ENCODE measurements at regions not wholly inside any gene's neighbourhood (a gene's known extent, or its start where the extent isn't known, plus 50 kb on each side); places are given as distances from the start of the nearest gene placed in this dataset.

DNA sequence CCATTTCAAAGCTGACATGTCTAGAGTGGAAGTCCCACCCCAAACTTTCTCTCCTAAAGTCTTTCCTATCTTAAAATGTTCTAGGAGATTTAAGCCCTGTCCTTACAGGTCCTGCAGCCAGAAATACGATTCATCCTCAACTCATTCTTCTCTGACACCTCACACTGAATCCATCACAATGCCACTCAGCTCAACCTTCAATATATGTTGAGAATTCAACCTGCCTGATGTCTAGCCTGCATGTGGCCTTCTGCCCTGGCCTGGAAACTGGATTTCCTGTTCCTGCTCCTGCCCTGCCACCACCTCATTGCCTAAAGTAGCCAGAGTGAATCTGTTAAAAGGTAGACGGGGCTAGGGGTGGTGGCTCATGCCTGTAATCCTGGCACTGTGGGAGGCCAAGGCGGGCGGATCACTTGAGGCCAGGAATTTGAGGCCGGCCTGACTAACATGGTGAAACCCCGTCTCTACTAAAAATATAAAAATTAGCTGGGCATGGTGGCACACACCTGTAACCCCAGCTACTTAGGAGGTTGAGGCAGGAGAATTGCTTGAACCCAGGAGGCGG, 345.9 kb downstream of the CDH26 start:
- Mint-ChIP-seq H3K36me3 (ENCODE audit: insufficient read depth) (no peaks in the 10 kb centered on the region), H3K9me3 (no peaks in the 10 kb centered on the region), H3K27me3 (no peaks in the 10 kb centered on the region)

DNA sequence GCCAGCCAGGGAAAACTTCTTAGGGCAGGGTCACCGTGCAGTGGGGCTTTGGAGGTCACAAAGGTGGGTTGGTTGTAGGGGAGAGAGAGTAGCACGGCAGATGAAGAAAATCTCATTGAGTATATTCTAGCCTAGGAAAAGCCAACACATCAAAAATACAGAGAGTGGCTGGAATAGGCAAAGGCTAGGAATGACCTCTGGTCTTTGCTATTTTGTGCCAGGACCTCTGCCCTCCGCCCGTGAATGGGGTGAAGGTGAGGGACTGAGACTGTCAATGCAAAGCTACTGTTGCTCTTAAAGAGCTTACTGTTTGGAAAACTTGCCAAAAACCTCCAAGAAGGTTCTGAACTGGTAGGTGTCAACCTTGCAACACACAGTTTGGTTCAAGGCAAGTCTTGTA, 346.7 kb downstream of the CDH26 start:
- DNase-seq (ENCODE audit: low spot score in 2 of 2) (no peak), ATAC-seq (replicated peaks; ENCODE audit: extremely low read depth, poor library complexity, severe bottlenecking) (no peak)
- no peaks in the 10 kb centered on the region for H3K36me3 Mint-ChIP-seq (ENCODE audit: insufficient read depth)
- H3K9me3 Mint-ChIP-seq = no peaks in the 10 kb centered on the region
- H3K27ac Mint-ChIP-seq (ENCODE audit: low read depth) = no peak overlapping the region
- H3K27me3 Mint-ChIP-seq = no peaks in the 10 kb centered on the region
- H3K4me3 Mint-ChIP-seq = no peak overlapping the region
- no peaks in the 10 kb centered on the region for H3K4me1 Mint-ChIP-seq

More for the DNA sequence above, 345.9 kb downstream of the CDH26 start:
- no peak overlapping the region for H3K27ac Mint-ChIP-seq (ENCODE audit: low read depth)
- no peak overlapping the region for H3K4me3 Mint-ChIP-seq
- DNase-seq (ENCODE audit: low spot score in 2 of 2) (no peak), ATAC-seq (replicated peaks; ENCODE audit: extremely low read depth, poor library complexity, severe bottlenecking) (no peak)
- no peaks in the 10 kb centered on the region for H3K4me1 Mint-ChIP-seq

DNA sequence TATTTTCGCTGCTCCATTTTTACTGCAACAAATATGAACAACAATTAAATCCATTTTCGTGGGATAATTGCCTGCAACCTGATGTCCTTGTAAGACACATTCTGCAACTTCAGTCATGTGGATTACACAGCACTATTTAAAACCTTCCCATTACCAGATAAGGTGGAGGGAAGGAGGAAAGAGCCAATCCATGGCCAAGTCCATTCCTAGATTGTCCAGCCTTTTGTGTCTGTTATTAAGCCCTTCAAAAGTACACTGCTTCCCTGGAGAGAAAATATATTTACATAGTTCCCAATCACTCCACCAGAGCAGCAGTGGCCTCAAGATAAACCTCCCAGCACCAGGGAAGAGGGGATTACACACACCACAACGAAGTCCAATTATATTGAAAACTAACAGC, 347.9 kb downstream of the CDH26 start:
- no peak for DNase-seq (ENCODE audit: low spot score in 2 of 2)
- no peak overlapping the region for H3K4me3 Mint-ChIP-seq
- no peak overlapping the region for H3K27ac Mint-ChIP-seq (ENCODE audit: low read depth)
- no peaks in the 10 kb centered on the region for H3K4me1 Mint-ChIP-seq
- ATAC-seq (replicated peaks; ENCODE audit: extremely low read depth, poor library complexity, severe bottlenecking) = no peak
- no peaks in the 10 kb centered on the region for H3K27me3 Mint-ChIP-seq
- no peaks in the 10 kb centered on the region for H3K9me3 Mint-ChIP-seq
- no peaks in the 10 kb centered on the region for H3K36me3 Mint-ChIP-seq (ENCODE audit: insufficient read depth)

DNA sequence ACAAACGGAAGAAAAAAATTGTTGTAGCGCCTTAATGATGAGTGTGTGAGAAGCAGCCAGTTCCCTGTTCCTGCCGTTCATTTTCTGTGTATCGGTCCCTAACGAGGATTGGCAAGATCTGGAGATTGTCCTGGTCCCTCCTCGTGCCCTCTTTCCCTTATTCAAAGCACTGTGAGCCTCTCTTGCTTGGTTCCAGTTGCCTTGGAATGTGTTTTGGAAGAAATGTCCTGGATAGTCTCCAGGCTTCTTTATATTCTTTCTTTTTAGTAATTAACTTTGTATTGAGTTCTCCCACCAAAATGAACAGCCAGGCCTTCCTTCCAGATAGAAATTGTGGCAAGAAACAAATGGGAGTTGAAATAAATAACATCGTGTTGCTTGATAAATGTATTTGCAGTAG, 348.3 kb downstream of the CDH26 start:
- H3K9me3 Mint-ChIP-seq = no peaks in the 10 kb centered on the region
- no peaks in the 10 kb centered on the region for H3K27me3 Mint-ChIP-seq
- H3K4me1 Mint-ChIP-seq = no peaks in the 10 kb centered on the region
- H3K4me3 Mint-ChIP-seq = no peak overlapping the region
- DNase-seq (ENCODE audit: low spot score in 2 of 2) (no peak), ATAC-seq (replicated peaks; ENCODE audit: extremely low read depth, poor library complexity, severe bottlenecking) (no peak)
- H3K27ac Mint-ChIP-seq (ENCODE audit: low read depth) = no peak overlapping the region
- H3K36me3 Mint-ChIP-seq (ENCODE audit: insufficient read depth) = no peaks in the 10 kb centered on the region

DNA sequence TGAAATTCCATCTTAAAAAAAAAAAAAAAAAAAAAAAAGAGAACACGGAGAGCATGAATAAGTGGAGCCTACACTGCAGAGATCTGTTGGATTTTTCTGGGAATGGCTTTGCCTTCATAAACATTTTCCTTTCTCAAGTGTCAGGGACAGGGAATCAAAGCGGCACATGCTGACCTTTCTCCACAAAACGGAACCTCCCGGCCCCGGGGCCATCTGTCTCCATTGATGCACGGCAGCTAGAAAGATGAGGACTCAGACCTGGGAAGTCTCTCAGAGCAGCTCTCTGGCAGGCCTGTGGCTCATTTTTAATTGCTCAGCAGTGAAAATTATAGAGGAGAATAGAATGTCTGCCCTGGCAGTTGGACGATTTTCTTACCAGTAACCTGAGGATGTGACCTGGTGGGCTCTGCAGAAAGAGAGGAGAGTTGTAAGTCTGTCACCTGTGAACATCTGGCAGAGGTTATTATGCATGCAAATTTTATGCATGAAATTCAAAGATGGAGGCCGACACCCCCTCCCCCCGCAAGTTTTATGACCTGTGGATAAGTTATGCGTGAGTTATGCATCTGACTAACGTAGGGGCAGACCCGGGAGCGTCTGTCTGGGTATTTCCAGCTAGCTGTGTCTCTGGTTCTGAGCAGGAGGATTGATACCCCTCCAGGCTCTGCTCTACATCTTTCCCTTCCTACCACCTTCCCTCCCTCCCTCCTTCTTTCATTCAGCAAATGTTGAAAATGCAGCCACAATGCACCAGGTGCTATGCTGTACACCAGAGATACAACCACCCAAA, 352.5 kb downstream of the CDH26 start:
- H3K36me3 Mint-ChIP-seq (ENCODE audit: insufficient read depth) = no peaks in the 10 kb centered on the region
- DNase-seq (ENCODE audit: low spot score in 2 of 2) (no peak), ATAC-seq (replicated peaks; ENCODE audit: extremely low read depth, poor library complexity, severe bottlenecking) (no peak)
- no peaks in the 10 kb centered on the region for H3K4me1 Mint-ChIP-seq
- H3K9me3 Mint-ChIP-seq = no peaks in the 10 kb centered on the region
- H3K27ac Mint-ChIP-seq (ENCODE audit: low read depth) = no peak overlapping the region
- H3K4me3 Mint-ChIP-seq = no peak overlapping the region
- no peaks in the 10 kb centered on the region for H3K27me3 Mint-ChIP-seq

DNA sequence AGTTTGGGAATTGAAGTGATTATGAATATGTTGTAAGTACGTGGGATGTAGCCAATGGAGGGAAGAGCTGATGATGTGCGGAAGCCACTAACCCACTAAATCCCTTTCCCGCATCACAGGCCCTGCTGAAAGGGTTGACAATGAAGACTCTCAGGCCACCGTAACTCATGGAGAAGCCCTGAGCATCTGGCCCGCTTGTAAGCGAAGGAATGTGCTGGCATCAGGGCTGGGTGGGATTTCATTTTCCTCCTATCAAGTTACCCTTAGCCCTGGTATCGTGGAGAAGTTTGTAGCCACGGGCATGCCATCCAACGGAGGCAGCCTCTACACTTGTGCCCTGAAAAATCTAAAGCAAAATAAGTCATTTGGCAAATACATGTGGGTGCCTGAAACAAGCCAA, 355.0 kb downstream of the CDH26 start:
- Mint-ChIP-seq H3K36me3 (ENCODE audit: insufficient read depth) (no peaks in the 10 kb centered on the region), H3K27ac (ENCODE audit: low read depth) (no peak overlapping the region), H3K27me3 (no peaks in the 10 kb centered on the region), H3K4me3 (no peak overlapping the region), H3K9me3 (no peaks in the 10 kb centered on the region), H3K4me1 (no peaks in the 10 kb centered on the region)
- no peak for DNase-seq (ENCODE audit: low spot score in 2 of 2)
- no peak for ATAC-seq (replicated peaks; ENCODE audit: extremely low read depth, poor library complexity, severe bottlenecking)

DNA sequence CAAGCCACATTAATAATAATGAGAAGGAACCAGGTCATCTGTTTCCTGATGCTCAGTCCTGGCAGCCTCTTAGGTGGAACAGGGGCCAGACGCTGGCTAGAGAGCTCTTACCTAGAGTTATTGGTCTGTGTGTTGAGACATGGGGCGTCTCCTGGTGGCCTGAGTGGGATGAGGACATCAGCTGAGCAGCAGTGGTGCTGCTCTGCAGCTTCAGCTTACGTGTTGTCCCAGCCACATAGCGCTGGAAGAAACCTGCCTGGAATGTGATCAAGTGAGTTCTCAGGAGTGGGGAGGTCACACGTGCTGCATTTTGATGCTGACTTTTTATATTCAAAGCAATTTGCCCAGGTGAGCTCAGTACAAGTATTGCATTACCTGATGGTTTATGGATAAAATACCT, 355.4 kb downstream of the CDH26 start:
- Mint-ChIP-seq H3K9me3 (no peaks in the 10 kb centered on the region), H3K4me1 (no peaks in the 10 kb centered on the region), H3K36me3 (ENCODE audit: insufficient read depth) (no peaks in the 10 kb centered on the region), H3K27me3 (no peaks in the 10 kb centered on the region), H3K4me3 (no peak overlapping the region), H3K27ac (ENCODE audit: low read depth) (no peak overlapping the region)
- no peak for DNase-seq (ENCODE audit: low spot score in 2 of 2)
- no peak for ATAC-seq (replicated peaks; ENCODE audit: extremely low read depth, poor library complexity, severe bottlenecking)

DNA sequence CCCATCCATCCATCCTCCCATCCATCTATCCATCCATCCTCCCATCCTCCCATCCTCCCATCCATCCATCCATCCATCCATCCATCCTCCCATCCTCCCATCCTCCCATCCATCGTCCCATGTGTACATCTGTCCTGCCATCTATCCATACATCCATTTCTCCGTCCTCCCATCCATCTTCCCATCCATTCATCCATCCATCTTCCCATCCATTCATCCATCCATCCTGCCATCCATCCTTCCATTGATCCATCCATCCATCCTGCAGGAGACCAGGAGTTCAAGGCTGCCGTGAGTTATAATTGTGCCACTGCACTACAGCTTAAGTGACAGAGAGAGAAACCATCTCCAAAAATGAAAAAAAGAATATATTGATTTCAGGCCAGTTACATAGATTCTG, 356.5 kb downstream of the CDH26 start:
- no peaks in the 10 kb centered on the region for H3K36me3 Mint-ChIP-seq (ENCODE audit: insufficient read depth)
- ATAC-seq (replicated peaks; ENCODE audit: extremely low read depth, poor library complexity, severe bottlenecking) (no peak), DNase-seq (ENCODE audit: low spot score in 2 of 2) (no peak)
- H3K9me3 Mint-ChIP-seq = no peaks in the 10 kb centered on the region
- no peaks in the 10 kb centered on the region for H3K27me3 Mint-ChIP-seq
- no peaks in the 10 kb centered on the region for H3K4me1 Mint-ChIP-seq
- no peak overlapping the region for H3K4me3 Mint-ChIP-seq
- no peak overlapping the region for H3K27ac Mint-ChIP-seq (ENCODE audit: low read depth)

DNA sequence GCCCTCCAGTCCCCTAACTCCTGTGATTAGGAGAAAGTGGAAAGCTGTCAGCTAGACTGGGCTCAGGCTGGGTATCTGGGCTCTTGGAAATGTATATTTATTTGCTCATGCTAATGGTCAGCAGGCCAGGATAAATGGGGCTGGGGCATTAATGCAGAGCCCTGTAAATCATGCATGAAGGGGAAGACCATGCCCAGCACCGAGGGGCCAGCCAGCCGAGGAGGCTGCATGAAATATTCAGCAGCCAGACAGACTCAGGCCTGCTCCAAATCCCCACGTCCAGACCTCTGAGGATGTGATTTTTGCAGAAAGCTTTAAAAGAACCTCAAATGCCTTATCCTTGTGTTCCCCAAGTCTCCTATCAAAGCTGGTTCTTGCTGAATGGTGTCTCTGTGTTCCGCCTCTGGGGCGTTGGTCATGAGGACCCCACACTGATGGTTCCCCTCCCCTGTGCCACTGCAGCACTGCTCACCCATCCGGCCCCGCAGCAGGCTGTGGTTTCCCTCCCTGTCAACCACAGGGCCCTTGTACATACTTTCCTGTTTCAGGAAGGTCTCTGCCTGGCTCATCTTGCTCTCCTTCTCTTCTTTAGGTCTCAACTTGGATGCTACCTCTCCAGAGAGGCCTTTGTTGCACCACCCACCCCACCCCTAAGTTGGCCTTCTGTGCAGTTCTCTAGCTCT, 358.4 kb downstream of the CDH26 start:
- Mint-ChIP-seq H3K27me3 (no peaks in the 10 kb centered on the region), H3K4me3 (no peak overlapping the region), H3K36me3 (ENCODE audit: insufficient read depth) (no peaks in the 10 kb centered on the region), H3K9me3 (no peaks in the 10 kb centered on the region), H3K27ac (ENCODE audit: low read depth) (no peak overlapping the region), H3K4me1 (no peaks in the 10 kb centered on the region)
- ATAC-seq (replicated peaks; ENCODE audit: extremely low read depth, poor library complexity, severe bottlenecking) (no peak), DNase-seq (ENCODE audit: low spot score in 2 of 2) (no peak)

DNA sequence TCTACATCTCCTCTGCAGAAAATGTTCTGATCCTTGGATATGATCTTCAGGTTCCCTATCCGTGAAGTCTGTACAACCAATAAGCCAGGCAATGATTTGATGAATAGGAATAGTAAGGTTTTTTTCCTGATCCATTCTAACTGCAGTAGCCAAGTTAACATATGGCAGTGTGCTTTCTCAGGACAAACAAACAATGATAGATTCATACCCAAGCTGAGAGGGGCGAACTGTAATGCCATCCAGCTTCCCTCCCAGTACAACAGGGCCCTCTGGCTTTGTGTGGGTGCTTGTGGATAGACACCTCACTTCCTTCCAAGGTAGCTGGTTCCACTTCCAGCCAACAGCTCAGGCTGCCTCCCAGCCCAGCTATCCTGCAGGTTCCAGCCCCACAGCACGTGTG, 359.2 kb downstream of the CDH26 start:
- H3K27ac Mint-ChIP-seq (ENCODE audit: low read depth) = no peak overlapping the region
- H3K4me1 Mint-ChIP-seq = no peaks in the 10 kb centered on the region
- ATAC-seq (replicated peaks; ENCODE audit: extremely low read depth, poor library complexity, severe bottlenecking) (no peak), DNase-seq (ENCODE audit: low spot score in 2 of 2) (no peak)
- H3K27me3 Mint-ChIP-seq = no peaks in the 10 kb centered on the region
- H3K4me3 Mint-ChIP-seq = no peak overlapping the region
- H3K9me3 Mint-ChIP-seq = no peaks in the 10 kb centered on the region
- H3K36me3 Mint-ChIP-seq (ENCODE audit: insufficient read depth) = no peaks in the 10 kb centered on the region

DNA sequence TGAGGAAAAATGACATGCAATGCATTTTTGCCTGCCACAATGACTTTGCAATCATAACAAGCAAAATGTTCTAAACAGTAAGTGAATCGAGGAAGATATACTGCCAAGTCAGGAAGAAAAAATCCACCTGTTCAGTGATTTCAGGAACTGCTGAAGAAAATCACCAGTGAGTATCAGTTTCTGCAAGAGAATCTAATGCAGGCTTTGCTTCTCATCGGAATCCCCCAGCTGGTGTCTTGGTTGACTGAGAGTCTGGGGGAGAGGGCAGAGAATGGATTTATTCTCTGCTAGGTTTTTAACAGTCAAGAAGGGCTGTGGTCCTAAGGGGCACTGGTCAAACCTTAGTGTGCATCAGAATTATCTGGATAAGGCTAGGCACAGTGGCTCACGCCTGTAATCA, 363.4 kb downstream of the CDH26 start:
- H3K27me3 Mint-ChIP-seq = no peaks in the 10 kb centered on the region
- H3K36me3 Mint-ChIP-seq (ENCODE audit: insufficient read depth) = no peaks in the 10 kb centered on the region
- H3K4me1 Mint-ChIP-seq = no peaks in the 10 kb centered on the region
- no peaks in the 10 kb centered on the region for H3K9me3 Mint-ChIP-seq
- no peak overlapping the region for H3K4me3 Mint-ChIP-seq
- no peak overlapping the region for H3K27ac Mint-ChIP-seq (ENCODE audit: low read depth)
- ATAC-seq (replicated peaks; ENCODE audit: extremely low read depth, poor library complexity, severe bottlenecking) = no peak
- no peak for DNase-seq (ENCODE audit: low spot score in 2 of 2)

DNA sequence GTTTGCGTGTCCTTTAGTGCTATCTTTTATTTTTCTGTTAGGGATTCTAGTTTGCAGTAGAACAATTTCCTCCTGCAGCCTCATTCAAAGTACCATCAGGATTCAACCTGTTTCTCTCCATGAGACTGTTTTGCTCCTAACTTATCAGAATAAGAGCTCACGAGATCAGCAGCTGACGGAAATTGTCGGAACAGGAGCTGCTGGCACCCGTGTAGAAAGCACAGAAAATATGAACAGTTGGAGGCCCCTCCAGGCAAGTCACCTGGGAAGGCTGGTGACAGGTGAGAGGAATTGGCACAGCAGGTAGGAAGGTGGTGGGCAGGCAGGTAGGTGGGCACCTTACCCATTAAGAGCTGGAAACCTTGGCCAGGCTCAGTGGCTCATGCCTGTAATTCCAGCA, 368.6 kb downstream of the CDH26 start:
- H3K27ac Mint-ChIP-seq (ENCODE audit: low read depth) = no peak overlapping the region
- no peak overlapping the region for H3K4me3 Mint-ChIP-seq
- DNase-seq (ENCODE audit: low spot score in 2 of 2) = no peak
- H3K27me3 Mint-ChIP-seq = no peaks in the 10 kb centered on the region
- H3K4me1 Mint-ChIP-seq = no peaks in the 10 kb centered on the region
- H3K36me3 Mint-ChIP-seq (ENCODE audit: insufficient read depth) = peaks cover 3% of the 10 kb centered on the region
- ATAC-seq (replicated peaks; ENCODE audit: extremely low read depth, poor library complexity, severe bottlenecking) = no peak
- no peaks in the 10 kb centered on the region for H3K9me3 Mint-ChIP-seq

DNA sequence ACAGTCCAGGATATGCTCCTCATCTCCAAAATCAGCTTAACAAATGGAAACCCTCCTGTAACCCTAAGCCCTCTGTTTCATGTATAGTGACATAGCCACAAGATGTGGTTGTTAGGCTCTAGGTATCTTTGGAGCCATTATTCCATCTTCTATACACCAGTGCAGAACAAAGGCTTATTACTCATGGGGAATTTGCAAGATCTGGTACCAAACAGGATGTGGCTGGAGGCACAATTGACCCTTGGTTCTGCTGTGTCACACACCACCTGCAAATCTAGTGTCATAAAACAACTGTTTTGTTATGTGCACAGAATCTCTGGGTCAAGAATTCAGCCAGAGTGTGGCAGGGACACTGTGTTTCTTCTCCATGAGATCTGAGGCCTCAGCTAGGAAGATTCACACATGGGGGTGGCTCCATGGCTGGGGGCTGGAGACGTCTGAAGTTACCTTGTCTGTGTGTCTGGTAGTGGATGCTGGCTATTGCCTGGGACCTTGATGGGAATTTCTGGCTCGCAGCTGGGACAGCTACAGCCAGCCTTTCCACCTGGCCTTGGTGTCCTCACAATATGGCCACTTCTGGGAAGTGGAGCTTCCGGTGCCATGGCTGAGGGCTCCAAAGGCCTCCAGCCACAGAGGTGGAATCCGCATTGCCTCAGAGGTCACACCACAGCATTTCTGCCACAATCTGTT, 369.9 kb downstream of the CDH26 start:
- Mint-ChIP-seq H3K27me3 (no peaks in the 10 kb centered on the region), H3K36me3 (ENCODE audit: insufficient read depth) (peaks cover 3% of the 10 kb centered on the region), H3K4me1 (no peaks in the 10 kb centered on the region), H3K27ac (ENCODE audit: low read depth) (no peak overlapping the region), H3K9me3 (no peaks in the 10 kb centered on the region), H3K4me3 (no peak overlapping the region)
- DNase-seq (ENCODE audit: low spot score in 2 of 2) = no peak
- ATAC-seq (replicated peaks; ENCODE audit: extremely low read depth, poor library complexity, severe bottlenecking) = no peak
